ENCODE measurements at regions not wholly inside any gene's neighbourhood (a gene's known extent, or its start where the extent isn't known, plus 50 kb on each side); places are given as distances from the start of the nearest gene placed in this dataset.

- Histone ChIP-seq H3K9ac (ENCODE audit: low read length) (no peak overlapping the region), H3K9me3 (ENCODE audit: insufficient read depth, low read length) (peaks cover 16% of the 10 kb centered on the region; the same call in 1 of the 2 replicates), H2AFZ (ENCODE audit: low read depth, low read length) (no peak overlapping the region), H3K27ac (ENCODE audit: low read length) (no peak overlapping the region), H3K4me2 (ENCODE audit: low read length) (no peak overlapping the region), H3K36me3 (replicated peaks; ENCODE audit: low read depth, low read length) (peaks cover 13% of the 10 kb centered on the region), H4K20me1 (ENCODE audit: insufficient read depth, low read length) (no peaks in the 10 kb centered on the region), H3K4me1 (ENCODE audit: low read length) (peaks cover 6% of the 10 kb centered on the region), H3K4me3 (ENCODE audit: low read length) (no peak overlapping the region), H3K79me2 (ENCODE audit: low read length) (no peaks in the 10 kb centered on the region), H3K27me3 (ENCODE audit: low read depth, low read length) (no peaks in the 10 kb centered on the region)
- TF ChIP-seq CTCF (IDR thresholded peaks at IDR 0.05; ENCODE audit: low read depth, low read length) (no peak), EZH2phosphoT487 (IDR thresholded peaks at IDR 0.05; ENCODE audit: low read depth) (no peak)
These were observed 66.2 kb upstream of the SLC39A10 start for GRCh38 chr2:195590861-195591205.

- no peaks in the 10 kb centered on the region for H3K79me2 ChIP-seq (ENCODE audit: low read length)
- H3K9me3 ChIP-seq (ENCODE audit: insufficient read depth, low read length) = peaks cover 11% of the 10 kb centered on the region; the same call in 1 of the 2 replicates
- H3K4me2 ChIP-seq (ENCODE audit: low read length) = no peak overlapping the region
- TF ChIP-seq EZH2phosphoT487 (IDR thresholded peaks at IDR 0.05; ENCODE audit: low read depth) = no peak
- no peak for TF ChIP-seq CTCF (IDR thresholded peaks at IDR 0.05; ENCODE audit: low read depth, low read length)
- H3K4me1 ChIP-seq (ENCODE audit: low read length) = peaks cover 1% of the 10 kb centered on the region
- H3K4me3 ChIP-seq (ENCODE audit: low read length) = no peak overlapping the region
- H3K9ac ChIP-seq (ENCODE audit: low read length) = no peak overlapping the region
- H2AFZ ChIP-seq (ENCODE audit: low read depth, low read length) = no peak overlapping the region
- H4K20me1 ChIP-seq (ENCODE audit: insufficient read depth, low read length) = no peaks in the 10 kb centered on the region
- no peak overlapping the region for H3K27ac ChIP-seq (ENCODE audit: low read length)
- H3K27me3 ChIP-seq (ENCODE audit: low read depth, low read length) = no peaks in the 10 kb centered on the region
- peaks cover 9% of the 10 kb centered on the region for H3K36me3 ChIP-seq (replicated peaks; ENCODE audit: low read depth, low read length)
These were observed 66.7 kb upstream of the SLC39A10 start for GRCh38 chr2:195590199-195590860.

GRCh38 chr2:195587966-195588365 lies 69.1 kb upstream of the SLC39A10 start:
- Histone ChIP-seq H3K9ac (ENCODE audit: low read length) (no peak overlapping the region), H3K79me2 (ENCODE audit: low read length) (no peaks in the 10 kb centered on the region), H3K27me3 (ENCODE audit: low read depth, low read length) (no peaks in the 10 kb centered on the region), H3K4me2 (ENCODE audit: low read length) (no peak overlapping the region), H3K27ac (ENCODE audit: low read length) (no peak overlapping the region), H3K4me3 (ENCODE audit: low read length) (no peak overlapping the region), H3K36me3 (replicated peaks; ENCODE audit: low read depth, low read length) (no peaks in the 10 kb centered on the region), H3K9me3 (ENCODE audit: insufficient read depth, low read length) (no peaks in the 10 kb centered on the region), H2AFZ (ENCODE audit: low read depth, low read length) (no peak overlapping the region), H3K4me1 (ENCODE audit: low read length) (no peaks in the 10 kb centered on the region), H4K20me1 (ENCODE audit: insufficient read depth, low read length) (no peaks in the 10 kb centered on the region)
- TF ChIP-seq EZH2phosphoT487 (IDR thresholded peaks at IDR 0.05; ENCODE audit: low read depth) (no peak), CTCF (IDR thresholded peaks at IDR 0.05; ENCODE audit: low read depth, low read length) (no peak)

- Histone ChIP-seq H2AFZ (ENCODE audit: low read depth, low read length) (no peak overlapping the region), H3K4me3 (ENCODE audit: low read length) (no peak overlapping the region), H3K4me2 (ENCODE audit: low read length) (no peak overlapping the region)
These were observed 70.8 kb upstream of the SLC39A10 start for GRCh38 chr2:195586062-195586714.

More at GRCh38 chr2:195586062-195586714, 70.8 kb upstream of the SLC39A10 start:
- no peaks in the 10 kb centered on the region for H3K36me3 ChIP-seq (replicated peaks; ENCODE audit: low read depth, low read length)
- no peak overlapping the region for H3K27ac ChIP-seq (ENCODE audit: low read length)
- no peaks in the 10 kb centered on the region for H3K27me3 ChIP-seq (ENCODE audit: low read depth, low read length)
- H3K79me2 ChIP-seq (ENCODE audit: low read length) = no peaks in the 10 kb centered on the region
- H3K4me1 ChIP-seq (ENCODE audit: low read length) = no peaks in the 10 kb centered on the region
- H3K9me3 ChIP-seq (ENCODE audit: insufficient read depth, low read length) = no peaks in the 10 kb centered on the region
- no peak for TF ChIP-seq CTCF (IDR thresholded peaks at IDR 0.05; ENCODE audit: low read depth, low read length)
- no peak for TF ChIP-seq EZH2phosphoT487 (IDR thresholded peaks at IDR 0.05; ENCODE audit: low read depth)
- H3K9ac ChIP-seq (ENCODE audit: low read length) = no peak overlapping the region
- no peaks in the 10 kb centered on the region for H4K20me1 ChIP-seq (ENCODE audit: insufficient read depth, low read length)
